Ovary (tissue), 3 donors: ENCODE measurements at regions not wholly inside any gene's neighbourhood (a gene's known extent, or its start where the extent isn't known, plus 50 kb on each side); places are given as distances from the start of the nearest gene placed in this dataset.

Source experiments
- CTCF ChIP-seq, 3 donors: fragments of 450-650 bp in 2 of 3; fragments of 200-600 bp in 1 of 3; IDR thresholded peaks; one replicate each; pipeline versions ENCODE4 v1.5.1 to v1.8.0; 2016 to 2022; ENCODE audit warnings: antibody characterized with exemption in 3 of 3, mild to moderate bottlenecking in 1 of 3
- EP300 ChIP-seq: sonication (generic); formaldehyde crosslinking; IDR thresholded peaks from one replicate; pipeline ENCODE4 v1.6.1; 2017; ENCODE audit warnings: antibody characterized with exemption
- POLR2A ChIP-seq: fragments of 450-650 bp; IDR thresholded peaks from one replicate; pipeline ENCODE4 v1.6.1; 2017; ENCODE audit warnings: antibody characterized with exemption, mild to moderate bottlenecking, moderate library complexity
- donor health status: DM: no; HTN: no; CAD: no.

- TF ChIP-seq CTCF (IDR thresholded peaks at IDR 0.05) = no peak
- no peak for TF ChIP-seq POLR2A
- TF ChIP-seq EP300 = no peak
These were observed 130.8 kb upstream of the HEY2 start for GRCh38 chr6:125618629-125619028.
